HCT116 (cell line): ENCODE measurements at regions not wholly inside any gene's neighbourhood (a gene's known extent, or its start where the extent isn't known, plus 50 kb on each side); places are given as distances from the start of the nearest gene placed in this dataset.
A peak's percentile ranks its signal among the peaks of the same experiment; 100 is the strongest.

ENCODE experiments used
- ATAC-seq: fragments of 200-7000 bp; cut with Tn5 transposase; 2 replicates; pipeline ENCODE4 v1.9.1; 2020; ENCODE audit warnings: mild to moderate bottlenecking, moderate library complexity
- BruUV-seq: library from RNA; stranded (reverse); fragments of 400-500 nt; replicated peaks from 2 replicates; lab custom pipeline; 2021; lab: Mats Ljungman, UMichigan
- CTCF ChIA-PET: fragments of 300-600 bp; sonication (Branson Sonifier 250); formaldehyde crosslinking; loops from one replicate; lab custom pipeline; 2021; ENCODE audit warnings: antibody characterized with exemption; lab: Charles Lee
- POLR2A ChIA-PET: fragments of 300-600, 350-600 bp; sonication (Branson Sonifier 250); formaldehyde crosslinking; loops from one replicate; lab custom pipeline; 2021; ENCODE audit warnings: antibody characterized with exemption; lab: Charles Lee
- RAD21 ChIA-PET, 2 experiments: fragments of 300-600 bp; sonication (Branson Sonifier 250); formaldehyde crosslinking; loops; one replicate each; lab custom pipeline; 2023; ENCODE audit warnings: low total read pairs in 2 of 2; ENCODE audit not compliant: uncharacterized antibody in 2 of 2, unreplicated experiment in 2 of 2, low non-redundant PET in 1 of 2; lab: Charles Lee
- DNase-seq: peaks from one replicate; pipeline ENCODE4 v3.0.0-alpha.2; 2010; ENCODE audit warnings: low read depth, low spot score
- H2AFZ ChIP-seq: fragments of 200-600 bp; shearing (Covaris generic), sonication (generic); 2 replicates; pipeline ENCODE4 v1.6.1; 2017; ENCODE audit warnings: low read depth, mixed run types, mixed read lengths, antibody characterized with exemption, low read length; ENCODE audit not compliant: poor library complexity, severe bottlenecking
- H3K27ac ChIP-seq: 2 replicates; pipeline ENCODE4 v1.5.1; 2012; ENCODE audit warnings: low read depth, low read length
- H3K27me3 ChIP-seq: fragments of 200-600 bp; sonication (generic); 2 replicates; pipeline ENCODE4 v1.6.1; 2016; ENCODE audit warnings: mixed run types, low read length, mixed read lengths; ENCODE audit not compliant: insufficient read depth
- H3K36me3 ChIP-seq, 2 experiments: fragments of 200-500 bp in 1 of 2; fragments of 200-600 bp in 1 of 2; sonication (Bioruptor generic) in 1 of 2; sonication (generic) in 1 of 2; 2 replicates each; pipeline versions ENCODE4 v1.5.1 to v1.6.1; 2014 to 2016; ENCODE audit warnings: low read length in 2 of 2, inconsistent platforms in 1 of 2, mixed read lengths in 1 of 2, mixed run types in 1 of 2; ENCODE audit not compliant: insufficient read depth in 2 of 2, control insufficient read depth in 1 of 2
- H3K4me1 ChIP-seq, 2 experiments: fragments of 200-600 bp in 1 of 2; sonication (generic) in 1 of 2; 2 replicates each; pipeline versions ENCODE4 v1.5.1 to v1.6.1; 2012 to 2017; ENCODE audit warnings: low read length in 2 of 2, inconsistent platforms in 1 of 2, mild to moderate bottlenecking in 1 of 2, mixed read lengths in 1 of 2, mixed run types in 1 of 2, moderate library complexity in 1 of 2; ENCODE audit not compliant: insufficient read depth in 2 of 2, control insufficient read depth in 1 of 2
- H3K4me2 ChIP-seq: fragments of 200-600 bp; sonication (generic); 2 replicates; pipeline ENCODE4 v1.6.1; 2017; ENCODE audit warnings: mixed run types, low read length, mixed read lengths
- H3K4me3 ChIP-seq, 2 experiments: fragments of 200-600 bp in 1 of 2; sonication (generic) in 1 of 2; replicated peaks in 1 of 2; 2 replicates each; pipeline ENCODE4 v1.5.1; 2011 to 2016; ENCODE audit warnings: low read length in 2 of 2, control low read depth in 1 of 2, low read depth in 1 of 2, mild to moderate bottlenecking in 1 of 2, mixed read lengths in 1 of 2, mixed run types in 1 of 2
- H3K79me2 ChIP-seq: fragments of 200-600 bp; sonication (generic); 2 replicates; pipeline ENCODE4 v1.6.1; 2017; ENCODE audit warnings: mild to moderate bottlenecking, mixed run types, low read length, moderate library complexity, mixed read lengths; ENCODE audit not compliant: insufficient read depth
- H3K9ac ChIP-seq: fragments of 200-600 bp; sonication (generic); 2 replicates; pipeline ENCODE4 v1.6.1; 2016; ENCODE audit warnings: low read length, mixed read lengths
- H3K9me2 ChIP-seq: fragments of 200-600 bp; sonication (generic), shearing (Covaris generic); 2 replicates; pipeline ENCODE4 v1.6.1; 2017; ENCODE audit warnings: mixed run types, mild to moderate bottlenecking, moderate library complexity; ENCODE audit not compliant: insufficient read depth
- H3K9me3 ChIP-seq, 2 experiments: fragments of 200-500 bp in 1 of 2; fragments of 200-600 bp in 1 of 2; sonication (Bioruptor generic) in 1 of 2; sonication (generic) in 1 of 2; 2 replicates each; pipeline ENCODE4 v1.6.1; 2014 to 2017; ENCODE audit warnings: low read length in 2 of 2, mixed read lengths in 2 of 2, inconsistent platforms in 1 of 2, low read depth in 1 of 2, mild to moderate bottlenecking in 1 of 2, mixed run types in 1 of 2, moderate library complexity in 1 of 2; ENCODE audit not compliant: control insufficient read depth in 1 of 2, insufficient read depth in 1 of 2
- H4K20me1 ChIP-seq: fragments of 200-600 bp; sonication (generic), shearing (Covaris generic); 2 replicates; pipeline ENCODE4 v1.6.1; 2017; ENCODE audit warnings: mixed run types, mild to moderate bottlenecking, moderate library complexity; ENCODE audit not compliant: insufficient read depth
- CTCF ChIP-seq, 3 experiments: fragments of 200-600 bp in 1 of 3; sonication (generic) in 1 of 3; IDR thresholded peaks in 2 of 3; conservative IDR thresholded peaks in 1 of 3; 2 replicates each; pipeline ENCODE4 v1.5.1; 2012 to 2017; ENCODE audit warnings: low read depth in 2 of 3, low read length in 2 of 3, antibody characterized with exemption in 1 of 3, borderline replicate concordance in 1 of 3, control low read depth in 1 of 3, mild to moderate bottlenecking in 1 of 3, mixed read lengths in 1 of 3, mixed run types in 1 of 3, moderate library complexity in 1 of 3; ENCODE audit not compliant: insufficient read depth in 1 of 3
- FOSL1 ChIP-seq: IDR thresholded peaks from 2 replicates; pipeline ENCODE4 v1.6.1; 2012; ENCODE audit warnings: low read depth
- JUND ChIP-seq: IDR thresholded peaks from 2 replicates; pipeline ENCODE4 v1.6.1; 2012
- POLR2A ChIP-seq: IDR thresholded peaks from 2 replicates; pipeline ENCODE4 v1.7.0; 2011; ENCODE audit warnings: borderline replicate concordance; ENCODE audit not compliant: insufficient read depth, insufficient read length; ENCODE audit errors: extremely low read depth
- POLR2AphosphoS5 ChIP-seq: IDR thresholded peaks from 2 replicates; pipeline ENCODE4 v1.6.1; 2011; ENCODE audit warnings: mild to moderate bottlenecking, low read depth, low read length, moderate library complexity
- RAD21 ChIP-seq: IDR thresholded peaks from 2 replicates; pipeline ENCODE4 v1.6.1; 2012; ENCODE audit warnings: low read depth, mild to moderate bottlenecking
- SIN3A ChIP-seq: IDR thresholded peaks from 2 replicates; pipeline ENCODE4 v1.6.1; 2012; ENCODE audit warnings: low read depth
- SRF ChIP-seq: IDR thresholded peaks from 2 replicates; pipeline ENCODE4 v1.6.1; 2012; ENCODE audit warnings: low read depth
- YY1 ChIP-seq: IDR thresholded peaks from 2 replicates; pipeline ENCODE4 v1.6.1; 2011; ENCODE audit warnings: low read length, low read depth, moderate library complexity, mild to moderate bottlenecking; ENCODE audit not compliant: insufficient replicate concordance; ENCODE audit errors: extremely low read depth
- ZFX ChIP-seq: fragments of 450-650 bp; IDR thresholded peaks from 2 replicates; pipeline ENCODE4 v1.6.1; 2017
- intact Hi-C: fragments of 100-400 bp; cut with micrococcal nuclease; formaldehyde crosslinking; loops from 2 replicates; pipeline ENCODE4 v1.10.0; 2022
- TF ChIP-seq, protein P1 (sequence below): IDR thresholded peaks from 2 replicates; pipeline ENCODE4 v1.6.1; 2012; ENCODE audit warnings: low read depth

- H3K27me3 ChIP-seq: no peaks in the 10 kb centered on the region
- CTCF ChIA-PET: no interaction called here
- H3K79me2 ChIP-seq: no peaks in the 10 kb centered on the region
- intact Hi-C loops: no loop called here
- no TSS peak for BruUV-seq
- RAD21 ChIA-PET: no interaction called here
- no peak overlapping the region for H2AFZ ChIP-seq
- POLR2A ChIA-PET: no interaction called here
- no peak overlapping the region for H3K9ac ChIP-seq
- H3K36me3 ChIP-seq: no peaks in the 10 kb centered on the region
- H3K9me3 ChIP-seq: no peaks in the 10 kb centered on the region; a peak in 1 of 4 replicates
- no peaks in the 10 kb centered on the region for H3K4me1 ChIP-seq
- H3K9me2 ChIP-seq: no peaks in the 10 kb centered on the region
- TF ChIP-seq JUND: no peak
- TF ChIP-seq ZFX: no peak
- TF ChIP-seq SRF: no peak
- TF ChIP-seq POLR2AphosphoS5: no peak
- TF ChIP-seq, protein P1, sequence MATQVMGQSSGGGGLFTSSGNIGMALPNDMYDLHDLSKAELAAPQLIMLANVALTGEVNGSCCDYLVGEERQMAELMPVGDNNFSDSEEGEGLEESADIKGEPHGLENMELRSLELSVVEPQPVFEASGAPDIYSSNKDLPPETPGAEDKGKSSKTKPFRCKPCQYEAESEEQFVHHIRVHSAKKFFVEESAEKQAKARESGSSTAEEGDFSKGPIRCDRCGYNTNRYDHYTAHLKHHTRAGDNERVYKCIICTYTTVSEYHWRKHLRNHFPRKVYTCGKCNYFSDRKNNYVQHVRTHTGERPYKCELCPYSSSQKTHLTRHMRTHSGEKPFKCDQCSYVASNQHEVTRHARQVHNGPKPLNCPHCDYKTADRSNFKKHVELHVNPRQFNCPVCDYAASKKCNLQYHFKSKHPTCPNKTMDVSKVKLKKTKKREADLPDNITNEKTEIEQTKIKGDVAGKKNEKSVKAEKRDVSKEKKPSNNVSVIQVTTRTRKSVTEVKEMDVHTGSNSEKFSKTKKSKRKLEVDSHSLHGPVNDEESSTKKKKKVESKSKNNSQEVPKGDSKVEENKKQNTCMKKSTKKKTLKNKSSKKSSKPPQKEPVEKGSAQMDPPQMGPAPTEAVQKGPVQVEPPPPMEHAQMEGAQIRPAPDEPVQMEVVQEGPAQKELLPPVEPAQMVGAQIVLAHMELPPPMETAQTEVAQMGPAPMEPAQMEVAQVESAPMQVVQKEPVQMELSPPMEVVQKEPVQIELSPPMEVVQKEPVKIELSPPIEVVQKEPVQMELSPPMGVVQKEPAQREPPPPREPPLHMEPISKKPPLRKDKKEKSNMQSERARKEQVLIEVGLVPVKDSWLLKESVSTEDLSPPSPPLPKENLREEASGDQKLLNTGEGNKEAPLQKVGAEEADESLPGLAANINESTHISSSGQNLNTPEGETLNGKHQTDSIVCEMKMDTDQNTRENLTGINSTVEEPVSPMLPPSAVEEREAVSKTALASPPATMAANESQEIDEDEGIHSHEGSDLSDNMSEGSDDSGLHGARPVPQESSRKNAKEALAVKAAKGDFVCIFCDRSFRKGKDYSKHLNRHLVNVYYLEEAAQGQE: no peak
- TF ChIP-seq POLR2A: no peak
- no peak for TF ChIP-seq SIN3A
- no peak for TF ChIP-seq YY1
- DNase-seq (no peak), ATAC-seq (no peak)
- H3K27ac ChIP-seq: no peak overlapping the region
- H4K20me1 ChIP-seq: no peaks in the 10 kb centered on the region
- H3K4me3 ChIP-seq: no peak overlapping the region
- no peak overlapping the region for H3K4me2 ChIP-seq
Observed at GRCh38 chr1:82606546-82606945, 805.8 kb downstream of the ADGRL2 start.

DNA sequence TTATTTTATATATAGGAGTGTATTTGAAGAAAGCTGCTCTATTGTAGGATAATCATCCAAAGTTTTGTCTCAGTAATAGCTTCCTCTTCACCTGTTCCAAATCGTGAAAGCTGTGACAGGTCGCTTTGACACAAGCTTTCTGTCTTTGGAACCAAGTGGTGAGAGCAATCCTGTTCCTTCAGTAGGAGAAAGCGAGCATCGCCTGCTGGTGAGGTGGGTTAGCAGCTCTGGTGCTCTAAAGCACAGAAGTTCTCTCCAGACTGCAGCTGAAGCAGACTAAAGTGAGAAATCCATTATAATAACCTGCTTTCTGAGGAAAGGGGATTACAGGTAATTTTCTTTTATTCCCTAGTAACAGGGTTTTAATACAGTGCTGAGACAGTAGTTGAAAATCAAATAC lies 803.8 kb downstream of the ADGRL2 start:
- CTCF ChIA-PET: no interaction called here
- no peaks in the 10 kb centered on the region for H4K20me1 ChIP-seq
- no peaks in the 10 kb centered on the region for H3K27me3 ChIP-seq
- no peak overlapping the region for H3K9ac ChIP-seq
- no peak overlapping the region for H3K27ac ChIP-seq
- RAD21 ChIA-PET: no interaction called here
- ATAC-seq: no peak
- H3K9me3 ChIP-seq: no peaks in the 10 kb centered on the region; a peak in 1 of 4 replicates
- H2AFZ ChIP-seq: no peak overlapping the region
- DNase-seq: no peak
- H3K4me3 ChIP-seq: no peak overlapping the region
- TF ChIP-seq CTCF (IDR thresholded peaks at IDR 0.05 in 2 of 3, conservative IDR thresholded peaks at IDR 0.05 in 1 of 3; ENCODE audit: borderline replicate concordance in 1 of 3, insufficient read depth in 1 of 3, low read depth in 2 of 3, low read length in 2 of 3) (peak in 2 of 3 experiments; percentile 22 to 24; a peak in 2 of 6 replicates), RAD21 (peak; percentile 34), FOSL1 (no peak)
- TF ChIP-seq, all 23 proteins: peak for 2
- intact Hi-C loops: no loop called here
- Histone ChIP-seq H3K4me2 (no peak overlapping the region), H3K4me1 (no peaks in the 10 kb centered on the region), H3K36me3 (no peaks in the 10 kb centered on the region), H3K79me2 (no peaks in the 10 kb centered on the region), H3K9me2 (no peaks in the 10 kb centered on the region)
- POLR2A ChIA-PET: no interaction called here
- no TSS peak for BruUV-seq
